ENCODE measurements at regions not wholly inside any gene's neighbourhood (a gene's known extent, or its start where the extent isn't known, plus 50 kb on each side); places are given as distances from the start of the nearest gene placed in this dataset.

DNA sequence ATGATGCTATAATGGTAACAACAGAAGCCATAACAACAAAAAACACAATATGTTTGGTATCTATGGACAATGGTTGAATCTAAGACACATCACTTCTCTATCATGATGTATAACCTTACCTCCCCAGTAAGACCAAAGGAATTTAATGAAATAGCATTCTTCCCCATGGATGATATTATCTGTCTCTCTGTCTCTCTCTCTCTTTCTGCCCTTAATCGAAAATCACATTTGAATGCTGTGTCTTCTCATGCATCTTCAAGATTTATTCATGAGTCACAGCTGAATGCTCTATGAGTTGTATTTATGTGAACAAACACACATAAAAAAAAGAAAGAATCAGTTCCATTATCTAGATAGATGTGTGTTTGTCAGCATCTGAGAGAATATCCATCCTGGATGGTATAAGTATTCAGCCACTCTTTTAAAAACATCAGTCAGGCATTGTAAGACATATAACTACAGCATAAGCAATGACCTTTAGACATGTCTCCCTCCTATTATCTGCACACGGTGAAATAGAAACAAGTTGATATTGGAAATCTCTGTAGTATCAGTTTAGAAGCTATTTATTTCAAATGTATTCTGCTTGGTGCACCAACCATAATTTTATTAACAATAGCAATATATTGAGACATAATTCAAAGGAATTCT lies 433.3 kb downstream of the TOX3 start:
- BruUV-seq (replicated peaks) = no TSS peak
- H3K4me2 ChIP-seq (ENCODE audit: low read depth, low read length) = no peak overlapping the region
- H3K27ac ChIP-seq (ENCODE audit: extremely low read length, insufficient read depth, low read length) = no peak overlapping the region
- H3K27me3 ChIP-seq (ENCODE audit: control insufficient read depth in 1 of 2, insufficient read depth in 2 of 2, low read length in 2 of 2) = no peaks in the 10 kb centered on the region
- H2AFZ ChIP-seq (ENCODE audit: low read length) = no peak overlapping the region
- H3K36me3 ChIP-seq (replicated peaks in 1 of 2; ENCODE audit: control insufficient read depth in 1 of 2, insufficient read depth in 2 of 2, low read length in 2 of 2) = no peaks in the 10 kb centered on the region
- no peaks in the 10 kb centered on the region for H3K4me1 ChIP-seq (ENCODE audit: insufficient read depth, low read length)
- WGBS (ENCODE audit: low lambda C conversion rate) = 3% methylated on average over 2 of the region's 2 CpGs
- DNase-seq (ENCODE audit: low spot score) (no peak), ATAC-seq (no peak), FAIRE-seq (no peak)
- H4K20me1 ChIP-seq (ENCODE audit: insufficient read depth, low read length) = no peaks in the 10 kb centered on the region
- in situ Hi-C loops (cut with HindIII; ENCODE audit: extremely low pct_ligation_motif_present, low pct_unique_long_range_greater_than_20kb) = no loop called here
- ChIA-PET CTCF (ENCODE audit: low intra/inter-chr PET ratio, low total read pairs) (no interaction called here), POLR2A (no interaction called here)
- no peaks in the 10 kb centered on the region for H3K79me2 ChIP-seq (ENCODE audit: insufficient read depth, low read length)
- intact Hi-C loops (cut with micrococcal nuclease; ENCODE audit: unreplicated experiment) = no loop called here
- H3K9ac ChIP-seq (ENCODE audit: insufficient read depth, low read depth, low read length) = no peak overlapping the region
- peaks cover 5% of the 10 kb centered on the region for H3K9me3 ChIP-seq (ENCODE audit: low read length)
- no peak overlapping the region for H3K4me3 ChIP-seq (replicated peaks in 1 of 3; ENCODE audit: insufficient read depth in 1 of 3, low read depth in 2 of 3, low read length in 3 of 3)
- no peak for TF ChIP-seq ZMYM2 (CRISPR knock-in tag; IDR thresholded peaks at IDR 0.05)
- no peak for TF ChIP-seq HDAC2 (CRISPR knock-in tag; IDR thresholded peaks at IDR 0.05)
- TF ChIP-seq, protein P1, sequence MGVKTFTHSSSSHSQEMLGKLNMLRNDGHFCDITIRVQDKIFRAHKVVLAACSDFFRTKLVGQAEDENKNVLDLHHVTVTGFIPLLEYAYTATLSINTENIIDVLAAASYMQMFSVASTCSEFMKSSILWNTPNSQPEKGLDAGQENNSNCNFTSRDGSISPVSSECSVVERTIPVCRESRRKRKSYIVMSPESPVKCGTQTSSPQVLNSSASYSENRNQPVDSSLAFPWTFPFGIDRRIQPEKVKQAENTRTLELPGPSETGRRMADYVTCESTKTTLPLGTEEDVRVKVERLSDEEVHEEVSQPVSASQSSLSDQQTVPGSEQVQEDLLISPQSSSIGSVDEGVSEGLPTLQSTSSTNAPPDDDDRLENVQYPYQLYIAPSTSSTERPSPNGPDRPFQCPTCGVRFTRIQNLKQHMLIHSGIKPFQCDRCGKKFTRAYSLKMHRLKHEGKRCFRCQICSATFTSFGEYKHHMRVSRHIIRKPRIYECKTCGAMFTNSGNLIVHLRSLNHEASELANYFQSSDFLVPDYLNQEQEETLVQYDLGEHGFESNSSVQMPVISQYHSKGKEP (CRISPR knock-in tag; IDR thresholded peaks at IDR 0.05) = no peak
- TF ChIP-seq SSRP1 (CRISPR knock-in tag; IDR thresholded peaks at IDR 0.05) = no peak
- no peak for TF ChIP-seq ZSCAN30 (CRISPR knock-in tag; IDR thresholded peaks at IDR 0.05)
- TF ChIP-seq FOSL2 (CRISPR knock-in tag; IDR thresholded peaks at IDR 0.05) = no peak
- no peak for TF ChIP-seq KLF9 (CRISPR knock-in tag; IDR thresholded peaks at IDR 0.05; ENCODE audit: low read depth)
- no peak for TF ChIP-seq ZNF30 (CRISPR knock-in tag; IDR thresholded peaks at IDR 0.05)
- TF ChIP-seq ZNF260 (CRISPR knock-in tag; IDR thresholded peaks at IDR 0.05; ENCODE audit: borderline replicate concordance, low read depth) = no peak
- TF ChIP-seq BRF2 (CRISPR knock-in tag; IDR thresholded peaks at IDR 0.05) = no peak
- no peak for TF ChIP-seq CCDC6 (CRISPR knock-in tag; IDR thresholded peaks at IDR 0.05)
- no peak for TF ChIP-seq ZNF746 (CRISPR knock-in tag; IDR thresholded peaks at IDR 0.05)
- no peak for TF ChIP-seq SMAD1 (CRISPR knock-in tag; IDR thresholded peaks at IDR 0.05; ENCODE audit: borderline replicate concordance, low read depth)
- TF ChIP-seq ARNT2 (CRISPR knock-in tag; IDR thresholded peaks at IDR 0.05; ENCODE audit: low read depth) = no peak
- TF ChIP-seq, protein P2, sequence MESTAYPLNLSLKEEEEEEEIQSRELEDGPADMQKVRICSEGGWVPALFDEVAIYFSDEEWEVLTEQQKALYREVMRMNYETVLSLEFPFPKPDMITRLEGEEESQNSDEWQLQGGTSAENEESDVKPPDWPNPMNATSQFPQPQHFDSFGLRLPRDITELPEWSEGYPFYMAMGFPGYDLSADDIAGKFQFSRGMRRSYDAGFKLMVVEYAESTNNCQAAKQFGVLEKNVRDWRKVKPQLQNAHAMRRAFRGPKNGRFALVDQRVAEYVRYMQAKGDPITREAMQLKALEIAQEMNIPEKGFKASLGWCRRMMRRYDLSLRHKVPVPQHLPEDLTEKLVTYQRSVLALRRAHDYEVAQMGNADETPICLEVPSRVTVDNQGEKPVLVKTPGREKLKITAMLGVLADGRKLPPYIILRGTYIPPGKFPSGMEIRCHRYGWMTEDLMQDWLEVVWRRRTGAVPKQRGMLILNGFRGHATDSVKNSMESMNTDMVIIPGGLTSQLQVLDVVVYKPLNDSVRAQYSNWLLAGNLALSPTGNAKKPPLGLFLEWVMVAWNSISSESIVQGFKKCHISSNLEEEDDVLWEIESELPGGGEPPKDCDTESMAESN (CRISPR knock-in tag; conservative IDR thresholded peaks at IDR 0.05) = no peak
- TF ChIP-seq, protein P3, sequence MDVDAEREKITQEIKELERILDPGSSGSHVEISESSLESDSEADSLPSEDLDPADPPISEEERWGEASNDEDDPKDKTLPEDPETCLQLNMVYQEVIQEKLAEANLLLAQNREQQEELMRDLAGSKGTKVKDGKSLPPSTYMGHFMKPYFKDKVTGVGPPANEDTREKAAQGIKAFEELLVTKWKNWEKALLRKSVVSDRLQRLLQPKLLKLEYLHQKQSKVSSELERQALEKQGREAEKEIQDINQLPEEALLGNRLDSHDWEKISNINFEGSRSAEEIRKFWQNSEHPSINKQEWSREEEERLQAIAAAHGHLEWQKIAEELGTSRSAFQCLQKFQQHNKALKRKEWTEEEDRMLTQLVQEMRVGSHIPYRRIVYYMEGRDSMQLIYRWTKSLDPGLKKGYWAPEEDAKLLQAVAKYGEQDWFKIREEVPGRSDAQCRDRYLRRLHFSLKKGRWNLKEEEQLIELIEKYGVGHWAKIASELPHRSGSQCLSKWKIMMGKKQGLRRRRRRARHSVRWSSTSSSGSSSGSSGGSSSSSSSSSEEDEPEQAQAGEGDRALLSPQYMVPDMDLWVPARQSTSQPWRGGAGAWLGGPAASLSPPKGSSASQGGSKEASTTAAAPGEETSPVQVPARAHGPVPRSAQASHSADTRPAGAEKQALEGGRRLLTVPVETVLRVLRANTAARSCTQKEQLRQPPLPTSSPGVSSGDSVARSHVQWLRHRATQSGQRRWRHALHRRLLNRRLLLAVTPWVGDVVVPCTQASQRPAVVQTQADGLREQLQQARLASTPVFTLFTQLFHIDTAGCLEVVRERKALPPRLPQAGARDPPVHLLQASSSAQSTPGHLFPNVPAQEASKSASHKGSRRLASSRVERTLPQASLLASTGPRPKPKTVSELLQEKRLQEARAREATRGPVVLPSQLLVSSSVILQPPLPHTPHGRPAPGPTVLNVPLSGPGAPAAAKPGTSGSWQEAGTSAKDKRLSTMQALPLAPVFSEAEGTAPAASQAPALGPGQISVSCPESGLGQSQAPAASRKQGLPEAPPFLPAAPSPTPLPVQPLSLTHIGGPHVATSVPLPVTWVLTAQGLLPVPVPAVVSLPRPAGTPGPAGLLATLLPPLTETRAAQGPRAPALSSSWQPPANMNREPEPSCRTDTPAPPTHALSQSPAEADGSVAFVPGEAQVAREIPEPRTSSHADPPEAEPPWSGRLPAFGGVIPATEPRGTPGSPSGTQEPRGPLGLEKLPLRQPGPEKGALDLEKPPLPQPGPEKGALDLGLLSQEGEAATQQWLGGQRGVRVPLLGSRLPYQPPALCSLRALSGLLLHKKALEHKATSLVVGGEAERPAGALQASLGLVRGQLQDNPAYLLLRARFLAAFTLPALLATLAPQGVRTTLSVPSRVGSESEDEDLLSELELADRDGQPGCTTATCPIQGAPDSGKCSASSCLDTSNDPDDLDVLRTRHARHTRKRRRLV (CRISPR knock-in tag; IDR thresholded peaks at IDR 0.05) = no peak
- TF ChIP-seq GATAD2A (CRISPR knock-in tag; IDR thresholded peaks at IDR 0.05) = no peak
